ENCODE measurements at regions not wholly inside any gene's neighbourhood (a gene's known extent, or its start where the extent isn't known, plus 50 kb on each side); places are given as distances from the start of the nearest gene placed in this dataset.

DNA sequence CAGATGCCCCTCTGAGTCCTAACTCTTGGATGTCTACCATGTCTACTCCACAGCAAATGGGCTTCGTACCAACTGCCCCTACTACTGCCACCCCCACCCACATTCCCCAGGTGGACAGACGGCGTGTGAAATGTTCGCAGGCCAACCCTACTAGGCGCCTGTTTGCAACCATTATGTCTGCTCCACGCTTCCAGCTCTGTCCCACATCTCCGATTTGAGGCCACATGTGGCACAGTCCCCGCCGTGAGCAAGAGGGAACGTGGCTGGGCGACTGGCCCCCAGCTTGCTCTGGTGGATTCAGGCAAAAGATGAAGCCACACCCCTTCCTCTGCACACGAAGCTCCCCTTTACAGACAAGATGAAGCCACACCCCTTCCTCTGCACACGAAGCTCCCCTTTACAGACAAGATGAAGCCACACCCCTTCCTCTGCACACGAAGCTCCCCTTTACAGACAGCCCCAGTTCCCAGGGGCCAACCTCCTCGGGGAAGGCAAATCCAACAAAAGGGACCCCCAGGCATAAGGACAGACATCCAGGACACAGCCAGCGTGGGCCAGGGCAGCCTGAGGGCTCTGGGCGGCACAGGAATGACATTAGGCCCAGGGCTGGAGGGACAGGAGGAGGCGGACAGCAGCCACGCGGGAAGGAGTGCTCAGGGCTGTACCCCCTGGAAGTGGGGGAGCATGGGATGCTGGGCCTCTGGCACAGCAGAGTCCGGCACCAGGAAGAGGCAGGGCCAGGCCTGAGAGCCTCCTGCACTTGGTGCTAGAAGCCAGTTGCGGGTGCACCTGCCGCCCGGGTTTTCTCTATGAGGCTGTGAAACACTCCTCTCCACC lies 106.2 kb downstream of the SHANK2 start:
- TF ChIP-seq, protein P1, sequence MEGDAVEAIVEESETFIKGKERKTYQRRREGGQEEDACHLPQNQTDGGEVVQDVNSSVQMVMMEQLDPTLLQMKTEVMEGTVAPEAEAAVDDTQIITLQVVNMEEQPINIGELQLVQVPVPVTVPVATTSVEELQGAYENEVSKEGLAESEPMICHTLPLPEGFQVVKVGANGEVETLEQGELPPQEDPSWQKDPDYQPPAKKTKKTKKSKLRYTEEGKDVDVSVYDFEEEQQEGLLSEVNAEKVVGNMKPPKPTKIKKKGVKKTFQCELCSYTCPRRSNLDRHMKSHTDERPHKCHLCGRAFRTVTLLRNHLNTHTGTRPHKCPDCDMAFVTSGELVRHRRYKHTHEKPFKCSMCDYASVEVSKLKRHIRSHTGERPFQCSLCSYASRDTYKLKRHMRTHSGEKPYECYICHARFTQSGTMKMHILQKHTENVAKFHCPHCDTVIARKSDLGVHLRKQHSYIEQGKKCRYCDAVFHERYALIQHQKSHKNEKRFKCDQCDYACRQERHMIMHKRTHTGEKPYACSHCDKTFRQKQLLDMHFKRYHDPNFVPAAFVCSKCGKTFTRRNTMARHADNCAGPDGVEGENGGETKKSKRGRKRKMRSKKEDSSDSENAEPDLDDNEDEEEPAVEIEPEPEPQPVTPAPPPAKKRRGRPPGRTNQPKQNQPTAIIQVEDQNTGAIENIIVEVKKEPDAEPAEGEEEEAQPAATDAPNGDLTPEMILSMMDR (IDR thresholded peaks at IDR 0.05) = no peak
- no peak for TF ChIP-seq POLR2A (IDR thresholded peaks at IDR 0.05; ENCODE audit: low read length)
- TF ChIP-seq BHLHE40 (IDR thresholded peaks at IDR 0.05; ENCODE audit: low read depth, low read length) = no peak
- no peak for TF ChIP-seq CEBPB (IDR thresholded peaks at IDR 0.05)
- TF ChIP-seq, protein P2, sequence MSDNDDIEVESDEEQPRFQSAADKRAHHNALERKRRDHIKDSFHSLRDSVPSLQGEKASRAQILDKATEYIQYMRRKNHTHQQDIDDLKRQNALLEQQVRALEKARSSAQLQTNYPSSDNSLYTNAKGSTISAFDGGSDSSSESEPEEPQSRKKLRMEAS (IDR thresholded peaks at IDR 0.05) = no peak
- TF ChIP-seq EP300 (IDR thresholded peaks at IDR 0.05) = no peak
- no peak for TF ChIP-seq MAZ (IDR thresholded peaks at IDR 0.05; ENCODE audit: borderline replicate concordance, low read depth, low read length)
- TF ChIP-seq HES2 (IDR thresholded peaks at IDR 0.05) = no peak
- TF ChIP-seq GATA3 (IDR thresholded peaks at IDR 0.05; ENCODE audit: borderline replicate concordance) = no peak
- no peak for TF ChIP-seq SMC3 (IDR thresholded peaks at IDR 0.05)
- TF ChIP-seq ELK1 (IDR thresholded peaks at IDR 0.05; ENCODE audit: low read depth, low read length) = no peak
- TF ChIP-seq TP53 (CRISPR knock-in tag; IDR thresholded peaks at IDR 0.05) = no peak

Data from A549 (cell line).